ENCODE measurements at regions not wholly inside any gene's neighbourhood (a gene's known extent, or its start where the extent isn't known, plus 50 kb on each side); places are given as distances from the start of the nearest gene placed in this dataset.

GRCh38 chr20:9928955-9929354, 90.1 kb upstream of the PAK5 start:
- TF ChIP-seq CTCF (IDR thresholded peaks at IDR 0.05) (no peak), POLR2AphosphoS5 (IDR thresholded peaks at IDR 0.05) (no peak), POLR2A (IDR thresholded peaks at IDR 0.05) (no peak), EP300 (IDR thresholded peaks at IDR 0.05) (no peak)
